ENCODE measurements at regions not wholly inside any gene's neighbourhood (a gene's known extent, or its start where the extent isn't known, plus 50 kb on each side); places are given as distances from the start of the nearest gene placed in this dataset.
"Not testable (repeated sequence)": the region's sequence is repeated elsewhere in the genome, so short reads cannot be mapped to it uniquely, and the experiment has no call there.

GRCh38 chr2:66632882-66633281 is 198.0 kb downstream of the MEIS1 start:
- H3K4ac ChIP-seq (ENCODE audit: low read depth, low read length); H3T11ph ChIP-seq (ENCODE audit: low read length); H3K27ac ChIP-seq (ENCODE audit: insufficient read length, low read depth, low read length); H2BK20ac ChIP-seq (ENCODE audit: low read depth, low read length, poor library complexity, severe bottlenecking); H3K4me3 Mint-ChIP-seq; H3K27ac Mint-ChIP-seq; H3K4me1 Mint-ChIP-seq; H4K5ac ChIP-seq (ENCODE audit: insufficient read length, low read depth, low read length); H4K91ac ChIP-seq (ENCODE audit: insufficient read length, low read depth, low read length); H3K18ac ChIP-seq (ENCODE audit: insufficient read length, low read depth, low read length); H4K20me1 ChIP-seq (ENCODE audit: control insufficient read depth, insufficient read depth, insufficient read length); H2BK5ac ChIP-seq (ENCODE audit: insufficient read length, low read length); H4K8ac ChIP-seq (replicated peaks; ENCODE audit: insufficient read length, low read depth, low read length); H2BK15ac ChIP-seq (ENCODE audit: low read depth, low read length); H2AK5ac ChIP-seq (ENCODE audit: insufficient read length, low read length); H3K14ac ChIP-seq (ENCODE audit: insufficient read depth, low read length); H3K23me2 ChIP-seq (ENCODE audit: insufficient read length, low read depth, low read length, poor library complexity, severe bottlenecking); H3K27me3 ChIP-seq (ENCODE audit: insufficient read depth, low read length); H3K79me2 ChIP-seq (ENCODE audit: insufficient read depth, low read length); DNase-seq; H2AFZ ChIP-seq (ENCODE audit: low read length); H3K27me3 Mint-ChIP-seq (ENCODE audit: low read depth); H3K4me1 ChIP-seq (ENCODE audit: insufficient read depth, low read length); H2BK120ac ChIP-seq (ENCODE audit: low read depth, low read length, poor library complexity, severe bottlenecking); H3K23ac ChIP-seq (ENCODE audit: insufficient read length, low read depth, low read length); H3K56ac ChIP-seq (ENCODE audit: insufficient read length, low read depth, low read length); H2BK12ac ChIP-seq (ENCODE audit: insufficient read length, low read depth, low read length); H3K79me1 ChIP-seq (ENCODE audit: insufficient read depth, low read depth, low read length, poor library complexity, severe bottlenecking); H3K9ac ChIP-seq (ENCODE audit: extremely low read depth, insufficient read length, low read length); H3K4me2 ChIP-seq (ENCODE audit: insufficient read depth, insufficient read length, low read length): not testable (repeated sequence)
- peaks cover 10% of the 10 kb centered on the region for H3K9me3 ChIP-seq (ENCODE audit: control insufficient read depth, low read depth, low read length)
- peaks cover 25 to 29% of the 10 kb centered on the region in 2 experiments for H3K9me3 Mint-ChIP-seq
- H3K36me3 Mint-ChIP-seq (ENCODE audit: insufficient read depth in 1 of 3, low read depth in 3 of 3), result peaks cover 3 to 30% (median 14%) of the 10 kb centered on the region in 3 experiments
- WGBS (ENCODE audit: extremely low coverage, insufficient read length, low lambda C conversion rate), result no CpG with 5 or more reads among the region's 19 CpGs

Data from H9 (cell line).